Suprapubic skin (tissue), 4 donors: ENCODE measurements at regions not wholly inside any gene's neighbourhood (a gene's known extent, or its start where the extent isn't known, plus 50 kb on each side); places are given as distances from the start of the nearest gene placed in this dataset.

Experiments
- DNase-seq, 2 donors: peaks; one replicate each; pipeline ENCODE4 v3.0.0-alpha.2; 2019; ENCODE audit warnings: low spot score in 2 of 2
- H3K27ac ChIP-seq: fragments of 200-600 bp; sonication (generic); one replicate; pipeline ENCODE4 v1.5.1; 2019
- H3K27me3 ChIP-seq: fragments of 200-600 bp; sonication (generic); one replicate; pipeline ENCODE4 v1.5.1; 2019
- H3K36me3 ChIP-seq: fragments of 200-600 bp; sonication (generic); one replicate; pipeline ENCODE4 v1.5.1; 2019
- H3K4me1 ChIP-seq: fragments of 200-600 bp; sonication (generic); one replicate; pipeline ENCODE4 v1.5.1; 2019
- H3K4me3 ChIP-seq: fragments of 200-600 bp; sonication (generic); one replicate; pipeline ENCODE4 v1.5.1; 2019; ENCODE audit warnings: mild to moderate bottlenecking
- H3K9me3 ChIP-seq: fragments of 200-600 bp; sonication (generic); one replicate; pipeline ENCODE4 v1.5.1; 2019
- CTCF ChIP-seq, 2 donors: fragments of 200-600 bp in 1 of 2; fragments of 450-650 bp in 1 of 2; sonication (generic) in 1 of 2; IDR thresholded peaks; one replicate each; pipeline ENCODE4 v1.5.1; 2016 to 2019; ENCODE audit warnings: antibody characterized with exemption in 2 of 2, mild to moderate bottlenecking in 1 of 2, moderate library complexity in 1 of 2
- EP300 ChIP-seq: sonication (generic); formaldehyde crosslinking; IDR thresholded peaks from one replicate; pipeline ENCODE4 v1.6.1; 2017; ENCODE audit warnings: antibody characterized with exemption
- POLR2A ChIP-seq, 2 donors: fragments of 450-650 bp; IDR thresholded peaks; one replicate each; pipeline ENCODE4 v1.6.1; 2017; ENCODE audit warnings: antibody characterized with exemption in 2 of 2, mild to moderate bottlenecking in 2 of 2, moderate library complexity in 2 of 2
- POLR2AphosphoS5 ChIP-seq, 3 donors: sonication (generic); formaldehyde crosslinking; IDR thresholded peaks; one replicate each; pipeline ENCODE4 v1.6.1; 2017; ENCODE audit warnings: antibody characterized with exemption in 3 of 3
- whole genome bisulfite sequencing: methylation state at CpG from one replicate; pipeline ENCODE4 v1.1.5; 2018; 5-methylcytosine and 5-hydroxymethylcytosine counted together

GRCh38 chr3:40765884-40766283, 241.1 kb downstream of the ZNF621 start:
- peaks cover 4% of the 10 kb centered on the region for H3K9me3 ChIP-seq
- no peak for DNase-seq
- no peak overlapping the region for H3K27ac ChIP-seq
- H3K36me3 ChIP-seq, result no peaks in the 10 kb centered on the region
- no peak for TF ChIP-seq POLR2A (IDR thresholded peaks at IDR 0.05)
- TF ChIP-seq EP300, result no peak
- TF ChIP-seq POLR2AphosphoS5 (IDR thresholded peaks at IDR 0.05), result no peak
- no peak for TF ChIP-seq CTCF (IDR thresholded peaks at IDR 0.05)
- 46% methylated on average over 3 of the region's 3 CpGs for WGBS
- no peak overlapping the region for H3K4me3 ChIP-seq
- H3K27me3 ChIP-seq, result no peaks in the 10 kb centered on the region
- H3K4me1 ChIP-seq, result peaks cover 9% of the 10 kb centered on the region

GRCh38 chr3:40766396-40766795, 241.6 kb downstream of the ZNF621 start:
- Histone ChIP-seq H3K36me3 (no peaks in the 10 kb centered on the region), H3K9me3 (peaks cover 4% of the 10 kb centered on the region), H3K27me3 (no peaks in the 10 kb centered on the region), H3K4me3 (no peak overlapping the region), H3K4me1 (peaks cover 12% of the 10 kb centered on the region), H3K27ac (no peak overlapping the region)
- WGBS, result 85% methylated on average over 2 of the region's 2 CpGs
- no peak for DNase-seq
- no peak for TF ChIP-seq POLR2AphosphoS5 (IDR thresholded peaks at IDR 0.05)
- TF ChIP-seq EP300, result no peak
- no peak for TF ChIP-seq CTCF (IDR thresholded peaks at IDR 0.05)
- TF ChIP-seq POLR2A (IDR thresholded peaks at IDR 0.05), result no peak

- 95% methylated on average over 4 of the region's 4 CpGs for WGBS
- no peak for TF ChIP-seq POLR2AphosphoS5 (IDR thresholded peaks at IDR 0.05)
- TF ChIP-seq CTCF (IDR thresholded peaks at IDR 0.05), result no peak
- no peak for TF ChIP-seq EP300
- TF ChIP-seq POLR2A (IDR thresholded peaks at IDR 0.05), result no peak
Observed at GRCh38 chr3:40768046-40768445, 243.3 kb downstream of the ZNF621 start.

GRCh38 chr3:40768536-40768935, 243.8 kb downstream of the ZNF621 start:
- DNase-seq, result no peak
- Histone ChIP-seq H3K36me3 (no peaks in the 10 kb centered on the region), H3K4me1 (peaks cover 12% of the 10 kb centered on the region), H3K4me3 (no peak overlapping the region), H3K27ac (no peak overlapping the region), H3K27me3 (no peaks in the 10 kb centered on the region), H3K9me3 (no peaks in the 10 kb centered on the region)
- TF ChIP-seq POLR2AphosphoS5 (IDR thresholded peaks at IDR 0.05) (no peak), POLR2A (IDR thresholded peaks at IDR 0.05) (no peak), EP300 (no peak), CTCF (IDR thresholded peaks at IDR 0.05) (no peak)
- WGBS, result 100% methylated on average over 1 of the region's 1 CpG

More at GRCh38 chr3:40768046-40768445, 243.3 kb downstream of the ZNF621 start:
- DNase-seq, result no peak
- no peaks in the 10 kb centered on the region for H3K36me3 ChIP-seq
- peaks cover 12% of the 10 kb centered on the region for H3K4me1 ChIP-seq
- H3K4me3 ChIP-seq, result no peak overlapping the region
- H3K27ac ChIP-seq, result no peak overlapping the region
- no peaks in the 10 kb centered on the region for H3K9me3 ChIP-seq
- no peaks in the 10 kb centered on the region for H3K27me3 ChIP-seq

GRCh38 chr3:40770061-40770460, 245.3 kb downstream of the ZNF621 start:
- no peak for TF ChIP-seq POLR2A (IDR thresholded peaks at IDR 0.05)
- H3K27ac ChIP-seq, result no peak overlapping the region
- no peak overlapping the region for H3K4me3 ChIP-seq
- H3K9me3 ChIP-seq, result no peaks in the 10 kb centered on the region
- H3K27me3 ChIP-seq, result no peaks in the 10 kb centered on the region
- 45% methylated on average over 4 of the region's 4 CpGs for WGBS
- no peak for DNase-seq
- H3K4me1 ChIP-seq, result peaks cover 12% of the 10 kb centered on the region
- no peaks in the 10 kb centered on the region for H3K36me3 ChIP-seq

- 36% methylated on average over 3 of the region's 3 CpGs for WGBS
- Histone ChIP-seq H3K27me3 (no peaks in the 10 kb centered on the region), H3K9me3 (no peaks in the 10 kb centered on the region), H3K36me3 (no peaks in the 10 kb centered on the region), H3K4me3 (no peak overlapping the region), H3K27ac (no peak overlapping the region), H3K4me1 (peaks cover 12% of the 10 kb centered on the region)
- TF ChIP-seq POLR2AphosphoS5 (IDR thresholded peaks at IDR 0.05) (no peak), CTCF (IDR thresholded peaks at IDR 0.05) (no peak), POLR2A (IDR thresholded peaks at IDR 0.05) (no peak), EP300 (no peak)
- DNase-seq, result no peak
Observed at GRCh38 chr3:40771112-40771511, 246.4 kb downstream of the ZNF621 start.
